WI38 (cell line): ENCODE measurements at regions not wholly inside any gene's neighbourhood (a gene's known extent, or its start where the extent isn't known, plus 50 kb on each side); places are given as distances from the start of the nearest gene placed in this dataset.
"Not testable (repeated sequence)": the region's sequence is repeated elsewhere in the genome, so short reads cannot be mapped to it uniquely, and the experiment has no call there.

Experiments
- H3K4me3 ChIP-seq: 2 replicates; pipeline ENCODE4 v1.5.1; 2011; ENCODE audit warnings: low read depth, mild to moderate bottlenecking, control low read depth, low read length
- TF ChIP-seq, protein P1 (sequence below): IDR thresholded peaks from 2 replicates; pipeline ENCODE4 v1.5.1; 2012; ENCODE audit warnings: low read depth, mild to moderate bottlenecking, control low read depth, low read length

DNA sequence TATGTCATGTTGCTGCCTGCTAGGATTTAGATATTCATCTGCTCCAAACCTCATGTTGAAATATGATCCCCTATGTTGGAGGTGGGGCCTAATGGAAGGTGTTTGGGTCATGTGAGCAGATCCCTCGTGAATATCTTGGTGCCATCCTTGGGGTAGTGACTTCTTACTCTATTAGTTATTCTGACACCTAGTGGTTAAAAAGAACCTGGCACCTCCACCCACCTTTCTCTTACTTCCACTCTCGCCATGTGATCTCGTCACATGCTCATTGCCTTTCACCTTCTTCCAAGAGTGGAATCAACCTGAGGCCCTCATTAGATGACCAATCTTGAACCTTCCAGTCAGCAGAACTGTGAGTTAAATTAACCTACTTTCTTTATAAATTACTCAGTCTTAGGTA, 549.4 kb upstream of the SYNCRIP start:
- TF ChIP-seq, protein P1, sequence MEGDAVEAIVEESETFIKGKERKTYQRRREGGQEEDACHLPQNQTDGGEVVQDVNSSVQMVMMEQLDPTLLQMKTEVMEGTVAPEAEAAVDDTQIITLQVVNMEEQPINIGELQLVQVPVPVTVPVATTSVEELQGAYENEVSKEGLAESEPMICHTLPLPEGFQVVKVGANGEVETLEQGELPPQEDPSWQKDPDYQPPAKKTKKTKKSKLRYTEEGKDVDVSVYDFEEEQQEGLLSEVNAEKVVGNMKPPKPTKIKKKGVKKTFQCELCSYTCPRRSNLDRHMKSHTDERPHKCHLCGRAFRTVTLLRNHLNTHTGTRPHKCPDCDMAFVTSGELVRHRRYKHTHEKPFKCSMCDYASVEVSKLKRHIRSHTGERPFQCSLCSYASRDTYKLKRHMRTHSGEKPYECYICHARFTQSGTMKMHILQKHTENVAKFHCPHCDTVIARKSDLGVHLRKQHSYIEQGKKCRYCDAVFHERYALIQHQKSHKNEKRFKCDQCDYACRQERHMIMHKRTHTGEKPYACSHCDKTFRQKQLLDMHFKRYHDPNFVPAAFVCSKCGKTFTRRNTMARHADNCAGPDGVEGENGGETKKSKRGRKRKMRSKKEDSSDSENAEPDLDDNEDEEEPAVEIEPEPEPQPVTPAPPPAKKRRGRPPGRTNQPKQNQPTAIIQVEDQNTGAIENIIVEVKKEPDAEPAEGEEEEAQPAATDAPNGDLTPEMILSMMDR: no peak

GRCh38 chr6:86175149-86175548, 532.5 kb upstream of the SYNCRIP start:
- not testable (repeated sequence) for H3K4me3 ChIP-seq

More for the DNA sequence above, 549.4 kb upstream of the SYNCRIP start:
- no peak overlapping the region for H3K4me3 ChIP-seq

DNA sequence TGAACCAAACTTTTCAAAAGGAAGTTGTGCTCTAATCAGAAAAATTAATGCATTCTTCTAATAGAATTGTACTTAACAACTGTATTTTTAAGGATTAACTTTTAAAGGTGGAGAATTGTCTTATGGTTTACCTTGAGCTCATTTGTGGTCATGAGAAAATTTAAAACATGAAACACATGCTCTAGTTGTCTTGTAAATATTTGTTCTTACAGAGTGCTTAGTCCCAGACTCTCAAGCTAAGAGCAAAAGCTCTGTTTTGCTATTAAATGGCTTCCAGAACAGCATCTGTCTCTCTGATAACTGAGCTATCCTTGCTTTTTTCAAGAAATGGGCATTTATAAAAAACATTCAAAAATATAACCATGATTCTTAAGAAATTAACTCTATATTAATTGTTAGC, 512.2 kb upstream of the SYNCRIP start:
- TF ChIP-seq, protein P1: no peak
- no peak overlapping the region for H3K4me3 ChIP-seq

DNA sequence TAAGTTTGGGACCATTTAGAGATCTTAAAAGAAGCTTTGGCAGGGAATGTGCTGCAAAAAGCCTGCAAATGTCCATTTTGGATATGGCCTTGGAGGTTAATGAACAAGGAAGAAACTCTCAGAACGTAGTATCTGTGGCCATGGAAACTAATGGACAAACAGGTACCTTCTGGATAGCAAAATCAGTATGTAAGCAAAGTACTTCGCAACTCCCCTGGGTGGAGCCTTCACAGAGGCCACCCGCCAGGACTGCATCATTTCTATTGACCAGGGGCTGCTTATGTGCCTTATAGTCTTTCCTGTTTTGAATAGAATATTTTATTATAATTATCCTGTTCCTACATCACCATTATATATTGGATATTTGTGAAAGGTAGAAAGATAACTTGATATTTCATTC, 510.8 kb upstream of the SYNCRIP start:
- no peak overlapping the region for H3K4me3 ChIP-seq
- TF ChIP-seq, protein P1: no peak

GRCh38 chr6:86152546-86152945, 509.9 kb upstream of the SYNCRIP start:
- TF ChIP-seq, protein P1: no peak
- no peak overlapping the region for H3K4me3 ChIP-seq

DNA sequence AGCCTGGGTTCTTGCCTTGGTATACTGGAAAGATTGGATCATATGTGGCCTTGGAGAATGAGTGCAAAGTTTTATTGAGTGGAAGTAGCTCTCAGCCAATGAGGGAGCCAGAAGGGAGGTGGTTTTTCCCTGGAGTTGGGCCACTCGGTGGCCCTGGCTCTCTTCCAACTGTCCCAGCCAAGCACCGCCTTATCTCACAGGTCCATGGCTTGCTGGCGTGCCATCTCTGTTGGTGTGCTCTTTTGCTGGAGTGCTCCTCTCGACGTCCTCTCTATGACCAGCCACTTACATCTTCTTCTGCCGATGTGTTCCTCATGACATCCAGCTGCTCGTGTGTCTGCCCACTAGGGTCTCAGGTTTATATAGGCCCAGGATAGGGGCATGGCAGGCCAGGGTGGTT, 505.9 kb upstream of the SYNCRIP start:
- H3K4me3 ChIP-seq: no peak overlapping the region
- TF ChIP-seq, protein P1: no peak

DNA sequence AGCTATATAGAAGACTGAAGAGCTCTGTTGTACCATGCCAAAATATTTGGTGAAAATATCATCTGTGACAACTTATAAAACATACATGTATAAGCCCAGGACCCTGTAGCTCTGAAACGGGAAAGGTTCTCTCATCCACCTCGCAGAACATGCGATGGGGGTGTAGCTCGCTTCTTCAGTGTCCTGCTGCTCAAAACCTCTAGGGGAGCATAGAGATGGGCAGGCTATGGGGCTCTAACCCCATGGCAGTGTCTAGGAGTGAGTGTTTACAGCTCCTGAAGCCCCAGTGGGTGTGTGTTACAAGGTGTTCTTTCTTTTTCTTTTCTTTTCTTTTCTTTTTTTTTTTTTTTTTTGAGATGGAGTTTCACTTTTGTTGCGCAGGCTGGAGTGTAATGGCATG, 505.2 kb upstream of the SYNCRIP start:
- TF ChIP-seq, protein P1: no peak

DNA sequence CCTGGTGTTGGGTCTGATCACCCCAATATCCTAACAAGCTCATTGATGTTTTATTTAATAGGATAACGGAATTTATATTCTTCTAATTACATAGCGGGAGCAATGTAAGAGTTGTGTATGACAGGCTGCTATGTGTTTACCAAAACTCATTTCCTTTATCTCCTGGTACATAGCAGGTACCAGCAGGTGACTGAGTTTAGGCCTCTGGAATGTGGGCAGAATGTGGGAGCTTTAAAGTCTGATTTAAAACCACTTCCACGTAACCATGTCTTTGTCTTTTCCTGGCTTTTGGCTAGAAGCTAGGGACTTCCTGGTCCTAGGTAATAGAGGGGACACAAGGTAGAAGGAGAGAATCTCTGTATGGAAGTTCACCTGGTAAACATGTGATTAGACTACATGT, 504.6 kb upstream of the SYNCRIP start:
- no peak overlapping the region for H3K4me3 ChIP-seq
- TF ChIP-seq, protein P1: no peak

More for the DNA sequence above, 505.2 kb upstream of the SYNCRIP start:
- H3K4me3 ChIP-seq: no peak overlapping the region

DNA sequence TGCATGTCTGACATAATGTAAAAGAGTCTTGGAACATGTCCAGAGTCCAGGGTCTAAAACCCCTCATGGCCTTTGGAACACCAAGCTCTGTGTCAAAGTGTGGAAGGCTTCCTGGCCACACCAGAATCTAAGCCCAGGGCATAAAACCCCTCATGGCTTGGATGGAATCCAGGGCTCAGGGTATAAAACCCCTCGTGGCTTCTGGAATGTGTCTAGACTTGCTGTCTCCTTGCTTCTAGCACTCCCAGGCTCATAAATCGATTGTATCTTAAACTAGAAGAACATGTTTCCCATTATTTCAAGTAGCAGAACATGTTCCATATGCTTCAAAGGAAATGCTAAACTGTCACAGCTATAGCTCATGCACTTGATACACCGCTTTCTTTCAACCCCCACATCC, 504.1 kb upstream of the SYNCRIP start:
- H3K4me3 ChIP-seq: not testable (repeated sequence)
